ENCODE measurements at regions not wholly inside any gene's neighbourhood (a gene's known extent, or its start where the extent isn't known, plus 50 kb on each side); places are given as distances from the start of the nearest gene placed in this dataset.

DNA sequence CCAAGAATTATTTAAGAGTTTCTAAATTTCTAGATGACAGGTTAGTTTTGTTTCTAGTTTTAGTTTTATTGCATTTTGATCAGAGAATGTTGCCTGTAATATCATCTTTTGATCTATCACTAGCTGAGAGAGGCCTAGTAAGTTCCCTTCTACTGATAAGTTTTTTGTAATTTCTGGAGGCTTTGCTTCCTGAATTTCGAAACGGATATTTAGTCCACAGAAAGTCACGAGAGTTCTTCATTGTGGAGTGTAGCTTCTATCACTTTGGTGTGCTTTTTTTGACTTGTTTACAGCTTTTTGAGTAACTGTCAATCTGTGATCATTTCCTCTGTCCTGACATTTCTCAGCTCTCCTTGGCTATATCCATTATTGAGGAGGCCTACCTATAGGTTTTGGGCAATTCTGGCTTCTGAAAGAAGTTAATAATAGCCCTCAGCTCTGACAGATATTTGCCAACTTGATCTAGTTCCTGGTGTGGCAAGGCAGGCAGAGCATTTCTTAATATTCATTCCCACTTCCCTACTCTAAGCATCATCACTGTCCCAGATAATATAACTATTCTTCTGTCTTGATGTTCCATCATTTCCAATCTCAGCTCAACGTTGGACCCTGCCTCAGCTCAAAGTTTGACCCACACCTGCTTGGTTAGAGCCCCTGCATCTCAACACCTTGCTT, 171.3 kb downstream of the BLID start:
- no peak for TF ChIP-seq EZH2 (IDR thresholded peaks at IDR 0.05; ENCODE audit: borderline replicate concordance, insufficient read depth, low read depth, low read length, poor library complexity, severe bottlenecking)
- TF ChIP-seq, protein P1, sequence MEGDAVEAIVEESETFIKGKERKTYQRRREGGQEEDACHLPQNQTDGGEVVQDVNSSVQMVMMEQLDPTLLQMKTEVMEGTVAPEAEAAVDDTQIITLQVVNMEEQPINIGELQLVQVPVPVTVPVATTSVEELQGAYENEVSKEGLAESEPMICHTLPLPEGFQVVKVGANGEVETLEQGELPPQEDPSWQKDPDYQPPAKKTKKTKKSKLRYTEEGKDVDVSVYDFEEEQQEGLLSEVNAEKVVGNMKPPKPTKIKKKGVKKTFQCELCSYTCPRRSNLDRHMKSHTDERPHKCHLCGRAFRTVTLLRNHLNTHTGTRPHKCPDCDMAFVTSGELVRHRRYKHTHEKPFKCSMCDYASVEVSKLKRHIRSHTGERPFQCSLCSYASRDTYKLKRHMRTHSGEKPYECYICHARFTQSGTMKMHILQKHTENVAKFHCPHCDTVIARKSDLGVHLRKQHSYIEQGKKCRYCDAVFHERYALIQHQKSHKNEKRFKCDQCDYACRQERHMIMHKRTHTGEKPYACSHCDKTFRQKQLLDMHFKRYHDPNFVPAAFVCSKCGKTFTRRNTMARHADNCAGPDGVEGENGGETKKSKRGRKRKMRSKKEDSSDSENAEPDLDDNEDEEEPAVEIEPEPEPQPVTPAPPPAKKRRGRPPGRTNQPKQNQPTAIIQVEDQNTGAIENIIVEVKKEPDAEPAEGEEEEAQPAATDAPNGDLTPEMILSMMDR (IDR thresholded peaks at IDR 0.05), result no peak
